ENCODE measurements at regions not wholly inside any gene's neighbourhood (a gene's known extent, or its start where the extent isn't known, plus 50 kb on each side); places are given as distances from the start of the nearest gene placed in this dataset.

DNA sequence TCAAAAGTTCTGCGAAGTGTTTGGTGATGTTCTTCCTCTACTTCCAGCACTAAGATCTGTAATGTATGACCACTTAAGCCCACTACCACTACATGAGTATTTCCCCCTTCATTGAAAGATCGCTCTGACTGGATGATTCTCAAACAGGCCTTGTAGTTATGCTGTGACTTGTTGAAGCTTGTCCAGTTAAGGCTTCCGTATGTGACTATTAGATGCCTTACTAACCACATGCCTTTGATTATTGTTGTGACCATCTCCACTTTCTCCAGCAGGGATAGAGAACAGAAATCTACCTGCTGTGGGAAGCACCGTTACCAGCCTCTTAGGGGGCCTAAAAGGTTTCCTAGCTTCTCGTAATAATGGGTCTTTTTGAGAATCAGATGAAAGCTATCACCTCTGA lies 81.1 kb downstream of the NOC3L start:
- Mint-ChIP-seq H3K36me3 (ENCODE audit: insufficient read depth) (peaks cover 12% of the 10 kb centered on the region), H3K4me1 (ENCODE audit: low read depth) (no peaks in the 10 kb centered on the region), H3K27ac (no peak overlapping the region), H3K4me3 (ENCODE audit: low read depth) (no peak overlapping the region), H3K27me3 (no peaks in the 10 kb centered on the region), H3K9me3 (ENCODE audit: low read depth) (no peaks in the 10 kb centered on the region)
- TF ChIP-seq, protein P1, sequence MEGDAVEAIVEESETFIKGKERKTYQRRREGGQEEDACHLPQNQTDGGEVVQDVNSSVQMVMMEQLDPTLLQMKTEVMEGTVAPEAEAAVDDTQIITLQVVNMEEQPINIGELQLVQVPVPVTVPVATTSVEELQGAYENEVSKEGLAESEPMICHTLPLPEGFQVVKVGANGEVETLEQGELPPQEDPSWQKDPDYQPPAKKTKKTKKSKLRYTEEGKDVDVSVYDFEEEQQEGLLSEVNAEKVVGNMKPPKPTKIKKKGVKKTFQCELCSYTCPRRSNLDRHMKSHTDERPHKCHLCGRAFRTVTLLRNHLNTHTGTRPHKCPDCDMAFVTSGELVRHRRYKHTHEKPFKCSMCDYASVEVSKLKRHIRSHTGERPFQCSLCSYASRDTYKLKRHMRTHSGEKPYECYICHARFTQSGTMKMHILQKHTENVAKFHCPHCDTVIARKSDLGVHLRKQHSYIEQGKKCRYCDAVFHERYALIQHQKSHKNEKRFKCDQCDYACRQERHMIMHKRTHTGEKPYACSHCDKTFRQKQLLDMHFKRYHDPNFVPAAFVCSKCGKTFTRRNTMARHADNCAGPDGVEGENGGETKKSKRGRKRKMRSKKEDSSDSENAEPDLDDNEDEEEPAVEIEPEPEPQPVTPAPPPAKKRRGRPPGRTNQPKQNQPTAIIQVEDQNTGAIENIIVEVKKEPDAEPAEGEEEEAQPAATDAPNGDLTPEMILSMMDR (IDR thresholded peaks at IDR 0.05; ENCODE audit: unreplicated experiment): no peak
- no peak for DNase-seq (ENCODE audit: low spot score, unreplicated experiment)

DNA sequence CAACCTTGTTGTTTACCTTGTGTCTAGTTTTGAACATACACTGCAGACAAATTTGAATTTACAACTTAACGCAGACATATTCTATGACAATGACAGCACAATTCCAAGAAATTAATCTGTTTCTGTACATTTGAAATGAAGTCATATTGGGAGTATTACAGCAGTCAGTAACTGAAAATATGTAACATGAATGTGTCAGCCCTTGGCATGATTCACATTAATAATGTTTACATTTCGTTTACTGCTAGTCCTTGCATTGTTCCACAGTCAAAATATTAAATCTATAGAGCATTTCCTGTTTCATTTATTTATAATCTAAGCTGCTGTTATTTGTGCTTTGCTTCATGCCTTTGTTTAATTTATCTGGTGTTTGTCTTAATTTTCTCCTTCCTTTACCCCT lies 80.4 kb downstream of the NOC3L start:
- no peak overlapping the region for H3K27ac Mint-ChIP-seq
- peaks cover 12% of the 10 kb centered on the region for H3K36me3 Mint-ChIP-seq (ENCODE audit: insufficient read depth)
- no peak for DNase-seq (ENCODE audit: low spot score, unreplicated experiment)
- no peak overlapping the region for H3K4me3 Mint-ChIP-seq (ENCODE audit: low read depth)
- no peaks in the 10 kb centered on the region for H3K27me3 Mint-ChIP-seq
- TF ChIP-seq, protein P1 (IDR thresholded peaks at IDR 0.05; ENCODE audit: unreplicated experiment): no peak
- H3K4me1 Mint-ChIP-seq (ENCODE audit: low read depth): no peaks in the 10 kb centered on the region
- no peaks in the 10 kb centered on the region for H3K9me3 Mint-ChIP-seq (ENCODE audit: low read depth)
